SJCRH30 (cell line): ENCODE measurements at regions not wholly inside any gene's neighbourhood (a gene's known extent, or its start where the extent isn't known, plus 50 kb on each side); places are given as distances from the start of the nearest gene placed in this dataset.

ENCODE experiments used
- DNase-seq, 2 experiments: peaks; one replicate each; pipeline ENCODE4 v3.0.0-alpha.2; 2015 to 2020
- H3K27ac ChIP-seq: fragments of 250-450 bp; sonication (Bioruptor Pico); 2 replicates; pipeline ENCODE4 v1.5.1; 2020; ENCODE audit warnings: mild to moderate bottlenecking, moderate library complexity
- H3K27me3 ChIP-seq: fragments of 250-450 bp; sonication (Bioruptor Pico); 2 replicates; pipeline ENCODE4 v1.5.1; 2020; ENCODE audit warnings: mild to moderate bottlenecking, moderate library complexity
- H3K36me3 ChIP-seq: fragments of 250-450 bp; sonication (Bioruptor Pico); 2 replicates; pipeline ENCODE4 v1.5.1; 2020; ENCODE audit warnings: mild to moderate bottlenecking, moderate library complexity
- H3K4me1 ChIP-seq: fragments of 250-450 bp; sonication (Bioruptor Pico); 2 replicates; pipeline ENCODE4 v1.5.1; 2020; ENCODE audit warnings: mild to moderate bottlenecking, moderate library complexity
- H3K4me3 ChIP-seq: fragments of 250-450 bp; sonication (Bioruptor Pico); 2 replicates; pipeline ENCODE4 v1.5.1; 2020; ENCODE audit warnings: mild to moderate bottlenecking, moderate library complexity
- H3K9me3 ChIP-seq: fragments of 250-450 bp; sonication (Bioruptor Pico); replicated peaks from 2 replicates; pipeline ENCODE4 v1.5.1; 2020; ENCODE audit warnings: mild to moderate bottlenecking, moderate library complexity

DNA sequence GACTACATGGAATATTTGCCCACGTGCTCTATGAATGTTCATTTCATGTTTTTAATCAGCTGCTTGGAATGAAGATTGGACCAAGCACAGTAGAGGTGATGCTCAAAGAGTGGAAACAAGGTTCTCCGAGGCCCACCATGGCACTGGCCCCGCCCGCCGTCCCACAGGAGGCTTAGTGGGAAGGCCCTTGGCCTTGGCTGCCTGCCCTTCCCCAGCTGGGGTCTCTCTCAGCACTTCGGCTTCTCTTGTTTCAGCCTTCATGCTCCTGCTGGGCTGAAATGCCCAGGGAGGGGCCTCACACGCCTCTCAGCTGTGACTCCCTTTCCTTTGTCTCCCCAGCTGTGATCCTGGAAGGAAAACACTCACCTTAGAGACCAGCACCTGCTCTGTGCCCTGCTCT is 833.2 kb downstream of the GALR1 start:
- Histone ChIP-seq H3K36me3 (no peaks in the 10 kb centered on the region), H3K4me1 (no peaks in the 10 kb centered on the region), H3K27ac (no peak overlapping the region), H3K4me3 (no peak overlapping the region), H3K27me3 (no peaks in the 10 kb centered on the region), H3K9me3 (no peaks in the 10 kb centered on the region)
- DNase-seq = no peak

DNA sequence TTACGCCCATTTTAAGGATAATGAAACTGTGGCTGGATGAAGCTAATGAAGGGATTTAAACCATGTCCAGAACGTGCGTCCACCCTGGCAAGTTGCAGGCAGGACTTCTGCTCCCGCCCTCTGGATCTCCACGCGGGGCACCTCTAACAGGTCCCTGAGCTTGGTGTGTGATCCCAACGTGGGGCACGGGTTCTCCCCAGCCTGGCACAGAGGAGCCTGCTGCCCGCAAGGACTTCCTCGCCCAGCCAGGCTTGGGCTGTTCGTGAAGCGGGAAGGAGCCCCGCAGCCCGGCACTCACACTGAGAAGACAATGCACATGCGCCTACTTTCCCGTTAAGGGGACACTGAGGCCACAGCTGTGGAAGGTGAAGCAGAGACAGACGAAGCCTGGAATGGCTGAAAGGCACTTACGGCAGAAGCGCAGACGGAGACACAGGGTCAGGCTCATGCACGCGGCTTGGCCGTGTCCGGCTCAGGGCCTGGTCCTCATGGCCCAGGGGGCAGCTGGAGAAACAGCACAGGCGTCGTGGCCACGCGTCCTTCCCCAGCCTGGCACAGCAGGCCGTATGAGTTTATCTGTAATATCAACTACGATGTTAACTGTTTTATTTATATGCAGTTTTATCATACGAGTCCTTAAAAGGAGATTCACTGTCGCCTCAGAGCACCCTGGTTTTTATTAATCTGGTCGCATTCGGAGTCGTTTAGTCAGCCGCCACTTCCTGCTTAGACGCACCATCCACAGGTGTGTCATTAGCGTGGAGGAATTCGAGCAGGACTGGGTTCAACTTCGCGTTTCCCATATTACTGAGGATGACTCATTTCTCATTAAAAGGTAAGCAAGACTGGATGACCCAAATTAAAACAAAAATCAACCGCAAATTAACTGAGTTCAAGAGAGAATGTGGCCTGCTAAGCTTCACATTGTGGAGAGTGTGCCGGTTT is 835.9 kb downstream of the GALR1 start:
- Histone ChIP-seq H3K4me1 (no peaks in the 10 kb centered on the region), H3K27ac (no peak overlapping the region)

DNA sequence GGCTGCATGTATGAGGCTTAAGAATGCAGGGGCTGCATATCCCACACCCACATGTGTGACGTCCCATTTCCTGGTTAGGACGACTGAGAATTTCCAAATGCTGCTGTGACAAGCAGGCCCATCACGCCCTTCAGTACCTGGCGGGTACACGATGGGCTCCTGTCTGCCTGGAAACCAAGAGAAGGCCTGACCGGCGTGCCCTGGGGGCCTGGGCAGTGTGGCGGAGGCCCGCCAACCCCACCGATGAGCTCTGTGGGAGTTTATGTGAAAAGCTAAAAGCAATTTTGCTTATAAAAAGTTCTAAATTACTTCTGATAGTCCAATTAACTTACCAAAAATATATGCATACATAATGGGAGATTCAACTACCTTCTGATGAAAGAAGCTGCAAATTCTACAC is 837.3 kb downstream of the GALR1 start:
- Histone ChIP-seq H3K27ac (no peak overlapping the region), H3K4me1 (no peaks in the 10 kb centered on the region), H3K27me3 (no peaks in the 10 kb centered on the region), H3K36me3 (no peaks in the 10 kb centered on the region), H3K9me3 (no peaks in the 10 kb centered on the region), H3K4me3 (no peak overlapping the region)
- DNase-seq = no peak

More for the DNA sequence above, 835.9 kb downstream of the GALR1 start:
- Histone ChIP-seq H3K27me3 (no peaks in the 10 kb centered on the region), H3K9me3 (no peaks in the 10 kb centered on the region), H3K36me3 (no peaks in the 10 kb centered on the region), H3K4me3 (no peak overlapping the region)
- no peak for DNase-seq

DNA sequence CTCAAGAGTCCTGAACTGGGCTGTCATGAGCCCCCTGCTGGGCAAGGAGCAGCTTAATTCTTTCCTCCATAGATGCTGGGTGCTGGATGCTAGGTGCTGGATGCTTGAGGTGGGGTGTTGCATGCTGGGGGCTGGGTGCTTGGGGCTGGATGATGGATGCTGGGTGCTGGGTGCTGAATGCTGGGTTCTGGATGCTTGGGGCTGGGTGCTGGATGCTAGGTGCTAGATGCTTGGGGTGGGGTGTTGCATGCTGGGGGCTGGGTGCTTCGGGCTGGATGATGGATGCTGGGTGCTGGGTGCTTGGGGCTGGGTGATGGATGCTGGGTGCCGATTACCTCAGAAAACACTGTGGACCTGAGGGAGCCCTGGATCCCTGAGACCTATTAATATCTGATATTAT is 837.7 kb downstream of the GALR1 start:
- DNase-seq = no peak
- Histone ChIP-seq H3K4me1 (no peaks in the 10 kb centered on the region), H3K36me3 (no peaks in the 10 kb centered on the region), H3K9me3 (no peaks in the 10 kb centered on the region), H3K4me3 (no peak overlapping the region), H3K27me3 (no peaks in the 10 kb centered on the region), H3K27ac (no peak overlapping the region)

DNA sequence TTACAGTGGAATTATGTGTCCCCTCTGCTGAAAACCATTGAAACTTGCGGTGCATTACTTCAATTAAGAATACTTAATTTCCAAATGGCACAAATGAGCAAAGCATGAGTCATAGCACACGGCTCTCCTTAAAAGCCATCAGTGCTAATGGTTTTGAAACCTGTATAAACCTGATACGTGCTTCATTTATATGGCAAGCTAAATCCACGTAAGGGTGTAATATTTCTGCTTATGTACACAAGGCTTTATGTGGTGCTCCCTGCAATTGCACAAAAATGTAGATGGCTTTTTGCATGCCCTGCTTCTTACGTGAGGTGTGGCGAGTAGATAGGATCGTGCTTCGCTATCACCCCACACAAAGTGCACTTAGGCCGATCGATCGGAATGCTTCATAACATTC is 840.9 kb downstream of the GALR1 start:
- Histone ChIP-seq H3K9me3 (no peaks in the 10 kb centered on the region), H3K27me3 (no peaks in the 10 kb centered on the region), H3K36me3 (no peaks in the 10 kb centered on the region), H3K27ac (no peak overlapping the region), H3K4me3 (no peak overlapping the region), H3K4me1 (no peaks in the 10 kb centered on the region)
- no peak for DNase-seq

DNA sequence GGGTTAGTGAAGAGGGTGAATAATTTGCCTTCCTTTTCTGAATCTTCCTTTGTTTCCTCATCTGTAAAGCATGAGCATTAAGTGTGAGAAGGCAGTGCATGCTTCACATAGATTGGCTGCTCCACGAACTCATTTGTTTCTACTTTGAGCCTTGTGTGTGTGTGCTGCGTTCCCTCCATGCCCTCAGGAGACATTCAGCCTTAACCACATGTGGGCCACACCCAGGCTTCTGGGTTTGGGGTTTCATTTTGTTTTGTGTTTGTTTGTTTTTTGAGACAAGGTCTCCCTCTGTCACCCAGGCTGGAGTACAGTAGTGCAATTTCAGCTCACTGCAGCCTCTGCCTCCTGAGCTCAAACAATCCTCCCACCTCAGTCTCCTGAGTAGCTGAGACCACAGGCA is 843.3 kb downstream of the GALR1 start:
- no peaks in the 10 kb centered on the region for H3K9me3 ChIP-seq

DNA sequence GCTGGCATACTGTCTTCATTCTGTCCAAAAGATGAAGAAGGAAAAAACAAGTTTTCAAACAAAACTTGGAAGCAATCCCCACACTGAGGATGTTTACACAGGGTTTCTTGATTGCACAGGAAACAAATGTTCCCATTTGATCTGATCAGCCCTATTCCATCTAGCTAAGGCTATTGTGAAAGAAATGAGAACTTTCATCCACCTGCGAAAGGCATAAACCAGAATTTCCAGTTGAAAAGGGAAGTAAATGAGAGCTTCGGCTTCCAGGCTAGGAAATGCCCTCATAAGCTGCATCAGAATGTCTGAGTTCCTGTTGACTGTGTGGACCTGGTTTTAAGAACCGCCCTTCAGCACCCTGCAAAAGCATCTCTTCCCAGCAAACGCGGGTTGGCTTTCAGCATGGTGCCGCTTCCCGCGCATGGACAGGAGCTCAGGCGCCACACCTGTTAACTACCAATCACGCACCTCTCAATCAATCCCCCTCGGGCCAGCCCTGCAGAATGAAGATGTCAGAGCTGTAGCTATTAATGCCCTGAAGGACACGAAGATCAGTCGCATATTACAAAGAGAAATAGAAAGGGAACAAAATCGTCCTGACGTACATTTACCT is 850.4 kb downstream of the GALR1 start:
- Histone ChIP-seq H3K27me3 (no peaks in the 10 kb centered on the region), H3K4me3 (no peak overlapping the region), H3K4me1 (no peaks in the 10 kb centered on the region), H3K27ac (no peak overlapping the region), H3K36me3 (no peaks in the 10 kb centered on the region), H3K9me3 (no peaks in the 10 kb centered on the region)
- no peak for DNase-seq

More for the DNA sequence above, 843.3 kb downstream of the GALR1 start:
- Histone ChIP-seq H3K27me3 (no peaks in the 10 kb centered on the region), H3K4me1 (no peaks in the 10 kb centered on the region), H3K4me3 (no peak overlapping the region), H3K36me3 (no peaks in the 10 kb centered on the region), H3K27ac (no peak overlapping the region)
- DNase-seq = no peak

DNA sequence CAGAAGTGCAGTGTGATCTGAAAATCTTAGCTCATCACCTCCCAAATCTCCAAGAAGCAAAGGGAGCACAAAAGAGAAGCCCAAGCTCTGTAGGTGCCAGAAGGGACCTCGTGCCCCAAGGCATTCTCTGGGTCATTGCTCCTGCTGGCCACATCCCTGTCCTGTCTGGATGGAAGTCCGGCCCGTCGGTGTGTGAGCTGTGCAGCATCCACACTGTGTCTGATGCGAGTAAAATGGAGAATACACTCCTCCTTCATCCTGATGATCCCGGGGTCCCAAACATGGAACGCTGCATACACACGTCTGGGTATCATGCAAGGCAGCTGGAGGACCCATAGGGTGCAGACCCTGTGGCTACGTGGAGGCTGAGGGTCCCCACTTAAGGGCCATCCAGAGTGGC is 851.4 kb downstream of the GALR1 start:
- Histone ChIP-seq H3K36me3 (no peaks in the 10 kb centered on the region), H3K4me3 (no peak overlapping the region), H3K9me3 (no peaks in the 10 kb centered on the region)

DNA sequence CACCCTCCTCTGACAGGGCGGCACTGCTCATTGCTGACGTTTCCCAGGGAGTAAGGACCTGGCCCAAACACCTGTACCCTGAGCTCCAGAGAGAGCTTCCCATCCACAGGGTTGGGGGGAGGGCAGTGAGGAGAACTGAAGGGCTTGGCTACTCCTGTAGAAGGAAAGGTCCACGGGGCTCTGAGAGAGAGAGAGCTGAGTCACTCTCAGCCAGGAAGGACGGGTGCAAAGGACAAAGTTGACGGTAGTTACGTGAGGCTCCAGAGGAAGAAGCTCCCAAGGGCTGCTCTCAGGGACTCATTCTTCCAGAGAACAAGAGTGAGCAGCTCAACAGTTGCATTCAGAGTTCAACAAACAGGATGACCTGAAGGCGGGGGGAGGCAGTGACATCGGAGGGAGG is 852.5 kb downstream of the GALR1 start:
- Histone ChIP-seq H3K36me3 (no peaks in the 10 kb centered on the region), H3K27me3 (no peaks in the 10 kb centered on the region), H3K4me1 (no peaks in the 10 kb centered on the region), H3K9me3 (no peaks in the 10 kb centered on the region), H3K4me3 (no peak overlapping the region), H3K27ac (no peak overlapping the region)
- no peak for DNase-seq

More for the DNA sequence above, 851.4 kb downstream of the GALR1 start:
- Histone ChIP-seq H3K4me1 (no peaks in the 10 kb centered on the region), H3K27me3 (no peaks in the 10 kb centered on the region), H3K27ac (no peak overlapping the region)
- DNase-seq = no peak

DNA sequence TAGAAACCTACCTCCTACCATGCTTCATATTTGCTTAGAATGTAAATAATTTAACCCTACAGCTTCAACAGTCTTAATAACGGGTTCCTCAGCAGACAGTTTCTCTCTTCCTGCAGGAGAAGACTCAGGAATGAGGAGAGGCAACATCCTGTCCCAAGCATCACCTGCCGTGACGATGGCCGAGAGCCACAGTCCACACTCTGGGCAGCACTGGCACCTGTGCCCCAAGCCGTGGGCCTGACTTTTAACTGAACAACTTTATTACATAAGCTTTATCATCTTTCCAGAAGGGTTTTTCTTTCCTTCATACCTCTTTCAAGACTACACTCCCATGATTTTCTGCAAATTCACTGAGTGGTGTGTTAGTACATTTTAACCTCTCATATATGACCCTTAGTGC is 856.0 kb downstream of the GALR1 start:
- Histone ChIP-seq H3K27ac (no peak overlapping the region), H3K9me3 (no peaks in the 10 kb centered on the region), H3K4me1 (no peaks in the 10 kb centered on the region), H3K4me3 (no peak overlapping the region), H3K27me3 (no peaks in the 10 kb centered on the region), H3K36me3 (no peaks in the 10 kb centered on the region)
- no peak for DNase-seq

DNA sequence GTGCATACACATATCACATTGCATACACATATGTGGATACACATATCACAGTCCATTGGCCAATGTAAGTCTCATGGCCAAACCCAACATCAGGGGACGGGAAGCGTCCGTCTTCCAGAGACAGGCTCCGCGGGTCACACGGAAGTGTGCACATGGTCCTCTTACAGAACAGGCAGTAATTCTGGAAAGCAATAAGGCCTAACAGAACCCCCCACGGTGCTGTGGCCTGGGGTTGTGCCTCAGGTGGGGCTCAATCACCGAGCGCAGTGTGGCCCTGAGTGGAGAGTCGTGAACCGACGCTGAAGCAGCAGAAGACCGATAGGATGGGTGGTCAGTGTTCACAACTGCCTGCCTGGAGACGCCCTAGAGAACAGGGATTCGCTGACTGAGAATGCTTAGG is 857.3 kb downstream of the GALR1 start:
- no peaks in the 10 kb centered on the region for H3K4me1 ChIP-seq
- H3K4me3 ChIP-seq = no peak overlapping the region
- DNase-seq = no peak
- H3K27ac ChIP-seq = no peak overlapping the region
- no peaks in the 10 kb centered on the region for H3K36me3 ChIP-seq
- no peaks in the 10 kb centered on the region for H3K27me3 ChIP-seq
- H3K9me3 ChIP-seq = no peaks in the 10 kb centered on the region

DNA sequence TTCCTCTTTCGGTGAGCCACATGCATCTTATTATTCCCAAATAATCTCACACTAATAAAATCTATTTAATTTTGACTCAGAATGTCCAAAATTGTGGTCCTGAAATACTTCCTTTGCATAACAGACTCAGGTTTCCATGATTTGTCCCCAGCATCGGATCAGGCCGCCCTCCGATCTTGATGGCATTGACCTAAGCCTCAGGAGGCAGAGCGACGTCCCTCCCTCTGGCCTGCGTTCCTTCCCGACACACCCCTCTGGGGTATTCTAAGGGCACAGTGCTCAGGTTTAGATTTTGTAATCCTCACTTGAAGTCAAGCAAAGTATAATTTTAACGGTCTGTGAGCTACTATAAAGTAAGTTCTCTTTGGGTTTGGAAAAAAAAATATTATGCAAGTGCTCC is 857.7 kb downstream of the GALR1 start:
- DNase-seq = no peak
- Histone ChIP-seq H3K4me3 (no peak overlapping the region), H3K27me3 (no peaks in the 10 kb centered on the region), H3K27ac (no peak overlapping the region), H3K36me3 (no peaks in the 10 kb centered on the region), H3K4me1 (no peaks in the 10 kb centered on the region), H3K9me3 (no peaks in the 10 kb centered on the region)

DNA sequence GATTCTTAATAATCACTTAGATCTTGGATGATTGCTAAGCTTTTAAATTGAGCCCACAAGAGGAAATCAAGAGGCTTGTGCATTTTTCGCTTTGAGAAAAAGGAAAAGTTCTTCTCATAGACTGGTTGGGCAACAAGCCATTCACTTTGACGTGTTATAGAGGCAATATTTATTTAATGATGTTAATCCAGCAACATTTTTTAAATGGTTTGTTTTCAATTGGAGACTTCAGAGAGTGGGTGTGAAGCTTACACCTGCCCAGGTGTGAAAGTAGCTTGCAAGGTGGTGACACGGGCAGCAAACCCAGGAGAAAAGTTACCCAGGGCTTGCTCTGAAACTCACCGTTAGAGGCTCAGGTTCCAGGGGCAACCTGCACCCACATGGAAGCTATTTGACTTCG is 858.9 kb downstream of the GALR1 start:
- H3K27ac ChIP-seq = no peak overlapping the region
- no peak overlapping the region for H3K4me3 ChIP-seq
- H3K9me3 ChIP-seq = no peaks in the 10 kb centered on the region
- H3K36me3 ChIP-seq = no peaks in the 10 kb centered on the region
- no peaks in the 10 kb centered on the region for H3K27me3 ChIP-seq
- no peak for DNase-seq
- H3K4me1 ChIP-seq = no peaks in the 10 kb centered on the region

DNA sequence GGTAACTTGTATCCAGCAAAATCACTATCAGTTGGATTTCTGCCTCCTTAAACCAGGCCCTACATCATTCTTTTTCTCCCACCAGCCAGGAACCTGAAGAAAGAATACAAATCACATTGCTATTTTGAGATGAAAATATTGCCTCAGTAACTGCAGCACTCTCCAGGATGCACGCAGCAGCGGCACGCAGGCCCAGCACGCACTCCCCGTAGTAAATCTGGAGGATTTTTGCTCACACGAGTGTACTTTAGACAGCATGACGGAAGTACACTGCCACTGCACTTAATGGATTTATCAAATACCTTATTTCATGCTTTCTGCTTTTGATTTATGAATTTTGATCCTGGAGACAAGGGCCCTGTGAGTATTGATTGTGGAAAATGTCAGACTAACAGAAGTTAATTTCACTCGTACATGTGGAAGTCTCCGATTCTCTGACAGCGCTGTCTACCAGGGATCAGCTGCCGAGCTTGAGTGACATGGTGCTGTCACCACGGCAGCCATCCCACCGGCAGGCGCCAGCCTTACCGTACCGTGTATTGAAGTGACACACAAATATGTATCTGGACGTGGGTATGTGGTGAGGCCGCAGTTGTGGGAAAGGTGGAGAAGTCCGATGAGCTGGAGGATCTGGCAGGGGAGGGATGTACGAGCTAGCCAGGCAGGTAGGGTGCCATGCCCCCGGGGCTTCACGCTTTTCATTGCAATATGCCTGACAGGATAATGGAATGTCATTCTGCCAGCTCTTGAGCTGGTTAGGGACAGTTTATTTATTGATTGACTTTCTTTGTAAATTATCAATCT is 863.7 kb downstream of the GALR1 start:
- H3K27me3 ChIP-seq = no peaks in the 10 kb centered on the region
- no peaks in the 10 kb centered on the region for H3K36me3 ChIP-seq
- no peaks in the 10 kb centered on the region for H3K4me1 ChIP-seq
- no peak overlapping the region for H3K4me3 ChIP-seq
- H3K27ac ChIP-seq = no peak overlapping the region
- no peaks in the 10 kb centered on the region for H3K9me3 ChIP-seq
- no peak for DNase-seq

DNA sequence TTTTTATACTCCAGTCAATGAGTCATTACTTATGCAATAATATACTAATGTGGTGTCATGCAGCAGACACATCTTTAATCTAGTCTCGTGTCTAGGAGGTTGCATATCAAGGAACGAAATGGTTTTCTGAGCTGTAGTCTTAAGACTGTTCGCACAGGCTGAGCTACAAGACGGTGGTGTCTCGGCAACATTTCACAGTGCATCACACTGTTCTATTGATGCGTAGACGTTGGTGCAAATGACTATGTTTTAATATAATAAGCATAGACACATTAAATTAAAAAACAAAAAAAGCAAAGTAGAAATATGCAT is 864.2 kb downstream of the GALR1 start:
- Histone ChIP-seq H3K4me1 (no peaks in the 10 kb centered on the region), H3K9me3 (no peaks in the 10 kb centered on the region), H3K27ac (no peak overlapping the region)

More for the DNA sequence above, 864.2 kb downstream of the GALR1 start:
- no peak overlapping the region for H3K4me3 ChIP-seq
- no peaks in the 10 kb centered on the region for H3K36me3 ChIP-seq
- no peaks in the 10 kb centered on the region for H3K27me3 ChIP-seq
- DNase-seq = no peak
